ENCODE measurements at regions not wholly inside any gene's neighbourhood (a gene's known extent, or its start where the extent isn't known, plus 50 kb on each side); places are given as distances from the start of the nearest gene placed in this dataset.

DNA sequence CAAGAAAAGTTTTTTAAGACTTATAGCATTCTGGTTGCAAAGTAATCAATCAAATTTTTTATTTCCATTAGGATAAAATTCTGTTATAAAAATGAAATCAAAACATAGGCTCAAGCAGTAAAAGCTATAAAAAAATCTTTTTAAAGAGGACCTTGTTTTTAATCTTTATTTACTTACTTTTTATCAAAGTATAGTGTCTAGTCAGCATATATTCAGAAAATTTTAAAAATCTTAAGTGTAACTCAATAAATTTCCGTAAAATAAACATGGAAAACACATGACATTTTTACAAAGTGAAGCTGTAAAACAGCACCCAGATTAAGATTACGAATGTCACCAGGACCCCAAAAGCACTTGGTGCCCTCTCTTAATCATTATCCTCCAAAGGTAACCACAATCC, 302.4 kb downstream of the TMEM161B start:
- H3K9me3 ChIP-seq (ENCODE audit: low read length), result no peaks in the 10 kb centered on the region
- Mint-ChIP-seq H3K36me3 (no peaks in the 10 kb centered on the region), H3K4me1 (no peaks in the 10 kb centered on the region), H3K9me3 (peaks cover 0 to 3% (median 0%) of the 10 kb centered on the region in 5 donors), H3K4me3 (no peak overlapping the region), H3K27ac (no peak overlapping the region), H3K27me3 (no peaks in the 10 kb centered on the region)
- H3K36me3 ChIP-seq (ENCODE audit: insufficient read depth, low read length), result no peaks in the 10 kb centered on the region
- ChIA-PET POLR2A (no interaction called here), CTCF (no interaction called here)
- H3K4me1 ChIP-seq (ENCODE audit: insufficient read depth, low read length), result no peaks in the 10 kb centered on the region
- no peak for DNase-seq
- no peak overlapping the region for H3K4me3 ChIP-seq (ENCODE audit: low read length)
- no peak overlapping the region for H3K27ac ChIP-seq (ENCODE audit: low read depth, low read length)
- H3K27me3 ChIP-seq (ENCODE audit: insufficient read depth, low read length, poor library complexity, severe bottlenecking), result no peaks in the 10 kb centered on the region

DNA sequence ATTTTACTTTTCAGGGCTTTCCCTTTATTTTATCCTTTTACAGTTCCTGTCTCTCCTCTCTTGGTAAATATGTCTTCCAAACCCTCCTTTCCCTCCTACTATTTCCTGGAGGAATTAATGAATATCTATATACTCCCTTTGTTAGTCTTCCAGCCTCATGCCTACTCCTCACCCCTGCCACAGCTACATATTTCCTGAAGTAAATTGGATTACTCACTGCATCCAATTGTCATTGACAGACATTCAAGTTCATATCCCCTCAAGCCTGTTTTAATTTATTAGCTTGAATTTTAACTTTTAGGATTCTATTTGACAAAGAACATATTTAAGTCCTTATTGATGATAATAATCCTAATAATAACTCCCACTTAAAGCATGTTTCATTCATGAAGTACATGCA, 314.5 kb downstream of the TMEM161B start:
- ChIA-PET CTCF (no interaction called here), POLR2A (no interaction called here)
- H3K27me3 Mint-ChIP-seq, result peaks cover 1 to 3% of the 10 kb centered on the region in 2 donors
- no peak overlapping the region for H3K27ac ChIP-seq (ENCODE audit: low read depth, low read length)
- H3K27ac Mint-ChIP-seq, result no peak overlapping the region
- no peak for DNase-seq
- peaks cover 0 to 2% (median 0%) of the 10 kb centered on the region in 3 donors for H3K36me3 Mint-ChIP-seq
- no peaks in the 10 kb centered on the region for H3K27me3 ChIP-seq (ENCODE audit: insufficient read depth, low read length, poor library complexity, severe bottlenecking)
- H3K9me3 ChIP-seq (ENCODE audit: low read length), result no peaks in the 10 kb centered on the region
- no peak overlapping the region for H3K4me3 Mint-ChIP-seq
- H3K4me1 ChIP-seq (ENCODE audit: insufficient read depth, low read length), result no peaks in the 10 kb centered on the region
- no peak overlapping the region for H3K4me3 ChIP-seq (ENCODE audit: low read length)
- H3K36me3 ChIP-seq (ENCODE audit: insufficient read depth, low read length), result no peaks in the 10 kb centered on the region
- H3K9me3 Mint-ChIP-seq, result peaks cover 0 to 6% (median 0%) of the 10 kb centered on the region in 5 donors
- no peaks in the 10 kb centered on the region for H3K4me1 Mint-ChIP-seq

DNA sequence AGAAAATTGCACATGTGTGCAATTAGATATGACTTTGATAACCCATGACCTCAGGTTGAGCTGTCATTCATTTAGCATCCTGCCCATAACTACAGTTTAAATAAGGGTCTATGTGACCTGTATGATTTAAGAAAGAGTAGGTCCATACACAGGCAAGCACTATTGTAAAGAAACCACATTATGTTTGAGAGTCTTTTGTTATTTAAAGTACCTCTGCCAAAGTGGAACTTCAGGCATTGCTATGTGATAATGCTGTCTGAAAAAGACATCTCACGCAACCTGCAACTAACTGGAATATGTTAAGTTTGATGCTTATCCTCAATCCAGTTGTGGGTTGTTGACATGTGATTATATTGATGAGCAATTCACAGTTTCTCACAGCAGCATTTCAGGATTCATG, 317.0 kb downstream of the TMEM161B start:
- Histone ChIP-seq H3K27ac (ENCODE audit: low read depth, low read length) (no peak overlapping the region), H3K27me3 (ENCODE audit: insufficient read depth, low read length, poor library complexity, severe bottlenecking) (no peaks in the 10 kb centered on the region), H3K36me3 (ENCODE audit: insufficient read depth, low read length) (no peaks in the 10 kb centered on the region), H3K4me3 (ENCODE audit: low read length) (no peak overlapping the region), H3K4me1 (ENCODE audit: insufficient read depth, low read length) (no peaks in the 10 kb centered on the region), H3K9me3 (ENCODE audit: low read length) (no peaks in the 10 kb centered on the region)
- Mint-ChIP-seq H3K4me3 (no peak overlapping the region), H3K4me1 (no peaks in the 10 kb centered on the region), H3K27me3 (peaks cover 0 to 3% of the 10 kb centered on the region in 2 donors), H3K27ac (no peak overlapping the region), H3K36me3 (peaks cover 0 to 2% (median 0%) of the 10 kb centered on the region in 3 donors), H3K9me3 (peaks cover 0 to 6% (median 0%) of the 10 kb centered on the region in 5 donors)
- DNase-seq, result no peak
- ChIA-PET CTCF (no interaction called here), POLR2A (no interaction called here)

DNA sequence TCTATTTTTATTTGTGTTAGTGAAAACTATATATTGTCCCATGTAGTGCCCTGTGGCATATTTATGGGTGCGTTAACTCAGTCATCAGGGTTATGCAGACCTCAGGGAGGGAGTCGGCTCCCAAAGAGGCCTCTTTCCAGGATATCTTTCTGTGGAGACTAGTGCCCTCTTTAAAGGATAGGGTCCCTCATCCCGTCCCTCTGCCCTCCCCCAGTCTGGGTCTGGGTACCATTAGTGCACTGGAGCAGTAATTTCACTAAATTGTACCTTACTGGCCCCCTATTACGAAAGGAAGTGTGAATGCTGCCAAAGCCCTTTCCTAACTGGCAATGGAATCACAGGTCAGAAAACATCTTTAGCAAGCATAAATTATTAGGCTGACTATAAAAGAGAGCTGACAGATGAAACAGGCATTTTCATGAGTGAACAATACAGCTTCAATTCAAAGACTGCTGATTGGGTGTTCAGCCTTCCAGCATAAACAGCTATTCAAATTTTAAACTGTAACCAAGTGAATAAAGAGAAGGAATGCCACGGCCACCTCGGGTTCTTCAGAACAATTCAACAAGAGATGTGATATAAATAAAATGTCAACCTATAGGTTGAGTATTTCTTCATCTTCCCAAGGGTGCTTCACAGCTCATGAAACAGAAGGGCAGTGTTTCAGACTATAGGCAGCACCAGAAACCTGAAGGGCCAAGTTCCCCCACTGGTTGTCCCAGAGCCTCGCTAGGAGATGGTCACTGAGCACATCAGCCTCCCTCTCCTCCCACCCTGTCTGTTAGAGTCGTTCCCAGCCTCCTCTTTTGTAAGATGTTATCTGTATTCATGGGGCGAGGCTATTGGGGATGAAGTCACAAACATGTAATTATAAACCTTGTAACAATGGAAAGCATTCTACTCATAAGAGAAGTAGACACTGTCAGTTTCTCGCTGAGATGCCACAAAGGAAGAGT, 318.7 kb downstream of the TMEM161B start:
- Histone ChIP-seq H3K27ac (ENCODE audit: low read depth, low read length) (no peak overlapping the region), H3K27me3 (ENCODE audit: insufficient read depth, low read length, poor library complexity, severe bottlenecking) (no peaks in the 10 kb centered on the region), H3K4me1 (ENCODE audit: insufficient read depth, low read length) (no peaks in the 10 kb centered on the region), H3K36me3 (ENCODE audit: insufficient read depth, low read length) (no peaks in the 10 kb centered on the region), H3K4me3 (ENCODE audit: low read length) (no peak overlapping the region), H3K9me3 (ENCODE audit: low read length) (no peaks in the 10 kb centered on the region)
- H3K27me3 Mint-ChIP-seq, result peaks cover under 1 to 3% of the 10 kb centered on the region in 2 donors
- POLR2A ChIA-PET, result no interaction called here
- CTCF ChIA-PET, result no interaction called here
- H3K4me1 Mint-ChIP-seq, result no peaks in the 10 kb centered on the region
- DNase-seq, result no peak
- H3K36me3 Mint-ChIP-seq, result peaks cover 0 to 2% (median 0%) of the 10 kb centered on the region in 3 donors
- no peak overlapping the region for H3K4me3 Mint-ChIP-seq
- no peak overlapping the region for H3K27ac Mint-ChIP-seq
- peaks cover 0 to 6% (median 0%) of the 10 kb centered on the region in 5 donors for H3K9me3 Mint-ChIP-seq

- Histone ChIP-seq H3K4me3 (ENCODE audit: low read length) (no peak overlapping the region), H3K27me3 (ENCODE audit: insufficient read depth, low read length, poor library complexity, severe bottlenecking) (no peaks in the 10 kb centered on the region), H3K4me1 (ENCODE audit: insufficient read depth, low read length) (no peaks in the 10 kb centered on the region), H3K9me3 (ENCODE audit: low read length) (no peaks in the 10 kb centered on the region), H3K36me3 (ENCODE audit: insufficient read depth, low read length) (no peaks in the 10 kb centered on the region), H3K27ac (ENCODE audit: low read depth, low read length) (no peak overlapping the region)
- Mint-ChIP-seq H3K27ac (no peak overlapping the region), H3K36me3 (peaks cover 0 to 2% (median 0%) of the 10 kb centered on the region in 3 donors), H3K4me3 (no peak overlapping the region), H3K27me3 (peaks cover 0 to 1% of the 10 kb centered on the region in 2 donors), H3K4me1 (no peaks in the 10 kb centered on the region), H3K9me3 (peaks cover 0 to 3% (median 0%) of the 10 kb centered on the region in 5 donors)
- ChIA-PET POLR2A (no interaction called here), CTCF (no interaction called here)
- DNase-seq, result no peak
Observed at GRCh38 chr5:87948486-87948885, 320.2 kb downstream of the TMEM161B start.

DNA sequence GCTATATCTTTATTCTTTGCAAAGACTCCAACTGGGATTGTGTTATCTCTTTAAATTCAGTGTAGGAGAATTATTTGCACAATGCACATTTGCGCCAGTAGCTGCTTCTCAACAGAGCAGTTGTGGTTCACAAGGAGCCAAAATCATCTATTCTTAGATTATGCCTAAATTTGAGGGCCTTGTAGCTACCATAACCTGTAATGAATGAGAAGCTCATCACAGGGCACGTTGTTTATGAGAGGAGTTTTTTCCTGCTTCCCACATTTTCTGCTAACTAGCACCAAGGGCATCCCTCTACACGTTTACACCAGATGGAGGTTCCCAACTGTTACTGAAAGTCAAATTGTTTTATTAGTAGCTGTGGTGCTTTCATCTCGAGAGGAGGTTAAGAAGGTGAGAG, 322.4 kb downstream of the TMEM161B start:
- Histone ChIP-seq H3K4me3 (ENCODE audit: low read length) (no peak overlapping the region), H3K36me3 (ENCODE audit: insufficient read depth, low read length) (no peaks in the 10 kb centered on the region), H3K27me3 (ENCODE audit: insufficient read depth, low read length, poor library complexity, severe bottlenecking) (no peaks in the 10 kb centered on the region), H3K4me1 (ENCODE audit: insufficient read depth, low read length) (no peaks in the 10 kb centered on the region), H3K9me3 (ENCODE audit: low read length) (no peaks in the 10 kb centered on the region), H3K27ac (ENCODE audit: low read depth, low read length) (no peak overlapping the region)
- POLR2A ChIA-PET, result no interaction called here
- Mint-ChIP-seq H3K4me1 (no peaks in the 10 kb centered on the region), H3K36me3 (no peaks in the 10 kb centered on the region), H3K27ac (no peak overlapping the region), H3K4me3 (no peak overlapping the region), H3K27me3 (peaks cover 0 to 1% of the 10 kb centered on the region in 2 donors), H3K9me3 (peaks cover 0 to 3% (median 0%) of the 10 kb centered on the region in 5 donors)
- CTCF ChIA-PET, result interaction anchor here (1.2 kb wide), 1 partner anchor 12 kb away, joined by 3 read pairs; no protein-coding TSS in a partner anchor
- DNase-seq, result no peak

DNA sequence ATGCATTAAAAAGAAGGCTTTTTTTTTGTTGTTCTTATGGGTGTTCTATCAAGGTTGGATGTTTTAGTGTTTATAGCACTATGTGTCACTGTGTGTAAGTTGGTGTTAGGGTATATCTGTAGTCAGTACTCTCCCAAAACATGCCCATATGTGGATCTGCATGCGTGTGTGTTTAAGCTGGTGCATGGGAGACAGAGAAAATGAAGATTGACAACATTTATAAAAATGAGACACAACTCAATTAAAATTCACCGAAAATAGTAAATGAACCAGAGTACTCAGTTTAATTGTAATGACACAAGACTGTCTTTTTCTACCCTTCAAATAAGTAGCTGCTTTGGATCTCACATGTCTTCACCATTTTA, 323.4 kb downstream of the TMEM161B start:
- Mint-ChIP-seq H3K4me1 (no peaks in the 10 kb centered on the region), H3K4me3 (no peak overlapping the region), H3K9me3 (peaks cover 0 to 2% (median 0%) of the 10 kb centered on the region in 5 donors), H3K27me3 (peaks cover 0 to 1% of the 10 kb centered on the region in 2 donors), H3K36me3 (no peaks in the 10 kb centered on the region), H3K27ac (no peak overlapping the region)
- Histone ChIP-seq H3K27me3 (ENCODE audit: insufficient read depth, low read length, poor library complexity, severe bottlenecking) (no peaks in the 10 kb centered on the region), H3K27ac (ENCODE audit: low read depth, low read length) (no peak overlapping the region), H3K4me1 (ENCODE audit: insufficient read depth, low read length) (no peaks in the 10 kb centered on the region), H3K36me3 (ENCODE audit: insufficient read depth, low read length) (no peaks in the 10 kb centered on the region), H3K9me3 (ENCODE audit: low read length) (no peaks in the 10 kb centered on the region), H3K4me3 (ENCODE audit: low read length) (no peak overlapping the region)
- no peak for DNase-seq
- CTCF ChIA-PET, result no interaction called here
- POLR2A ChIA-PET, result no interaction called here

GRCh38 chr5:87944553-87945285, 323.9 kb downstream of the TMEM161B start:
- Histone ChIP-seq H3K36me3 (ENCODE audit: insufficient read depth, low read length) (no peaks in the 10 kb centered on the region), H3K27me3 (ENCODE audit: insufficient read depth, low read length, poor library complexity, severe bottlenecking) (no peaks in the 10 kb centered on the region), H3K9me3 (ENCODE audit: low read length) (no peaks in the 10 kb centered on the region), H3K4me3 (ENCODE audit: low read length) (no peak overlapping the region), H3K4me1 (ENCODE audit: insufficient read depth, low read length) (no peaks in the 10 kb centered on the region), H3K27ac (ENCODE audit: low read depth, low read length) (no peak overlapping the region)
- ChIA-PET POLR2A (no interaction called here), CTCF (no interaction called here)
- Mint-ChIP-seq H3K4me1 (no peaks in the 10 kb centered on the region), H3K36me3 (no peaks in the 10 kb centered on the region), H3K27me3 (peaks cover 0 to 1% of the 10 kb centered on the region in 2 donors), H3K27ac (no peak overlapping the region), H3K9me3 (peaks cover 0 to 2% (median 0%) of the 10 kb centered on the region in 5 donors), H3K4me3 (no peak overlapping the region)
- DNase-seq, result no peak
